WTC11 (cell line): ENCODE measurements at regions not wholly inside any gene's neighbourhood (a gene's known extent, or its start where the extent isn't known, plus 50 kb on each side); places are given as distances from the start of the nearest gene placed in this dataset.

Source experiments
- ELF4 ChIP-seq: sonication (generic); formaldehyde crosslinking; IDR thresholded peaks from 2 replicates; pipeline ENCODE4 v1.8.1; 2022; ENCODE audit warnings: low read depth, mild to moderate bottlenecking, moderate library complexity, missing genetic modification reagents
- FOXK1 ChIP-seq: sonication (generic); formaldehyde crosslinking; IDR thresholded peaks from 2 replicates; pipeline ENCODE4 v1.8.0; 2022; ENCODE audit warnings: mild to moderate bottlenecking, moderate library complexity, missing genetic modification reagents
- FOXP4 ChIP-seq: sonication (generic); formaldehyde crosslinking; IDR thresholded peaks from 2 replicates; pipeline ENCODE4 v1.8.0; 2022; ENCODE audit warnings: mild to moderate bottlenecking, missing genetic modification reagents
- NFYB ChIP-seq: sonication (generic); formaldehyde crosslinking; conservative IDR thresholded peaks from 2 replicates; pipeline ENCODE4 v1.8.0; 2022; ENCODE audit warnings: low read depth, missing genetic modification reagents
- SMAD3 ChIP-seq: sonication (generic); formaldehyde crosslinking; IDR thresholded peaks from 2 replicates; pipeline ENCODE4 v1.8.0; 2022; ENCODE audit warnings: missing genetic modification reagents, mild to moderate bottlenecking, borderline replicate concordance
- STAT6 ChIP-seq: sonication (generic); formaldehyde crosslinking; conservative IDR thresholded peaks from 2 replicates; pipeline ENCODE4 v1.8.1; 2023; ENCODE audit warnings: mild to moderate bottlenecking, low read depth, missing genetic modification reagents, moderate library complexity
- ZNF138 ChIP-seq: sonication (generic); formaldehyde crosslinking; conservative IDR thresholded peaks from 2 replicates; pipeline ENCODE4 v1.8.1; 2022; ENCODE audit warnings: mild to moderate bottlenecking, moderate library complexity, missing genetic modification reagents
- ZNF396 ChIP-seq: fragments of 250-450 bp; sonication (Bioruptor Pico); IDR thresholded peaks from 2 replicates; pipeline ENCODE4 v1.8.0; 2021; ENCODE audit warnings: mild to moderate bottlenecking, moderate library complexity, borderline replicate concordance
- TF ChIP-seq, protein P1 (sequence below): sonication (generic); formaldehyde crosslinking; IDR thresholded peaks from 2 replicates; pipeline ENCODE4 v1.8.1; 2022; ENCODE audit warnings: low read depth, missing genetic modification reagents, borderline replicate concordance
- TF ChIP-seq, protein P2 (sequence below): fragments of 200-600 bp; IDR thresholded peaks from 2 replicates; pipeline ENCODE4 v1.8.0; 2022; ENCODE audit warnings: antibody characterized with exemption
- TF ChIP-seq, protein P3 (sequence below): sonication (generic); formaldehyde crosslinking; IDR thresholded peaks from 2 replicates; pipeline ENCODE4 v1.8.0; 2022; ENCODE audit warnings: mild to moderate bottlenecking, missing genetic modification reagents
- TF ChIP-seq, protein P4 (sequence below): sonication (generic); formaldehyde crosslinking; IDR thresholded peaks from 2 replicates; pipeline ENCODE4 v1.8.0; 2022; ENCODE audit warnings: mild to moderate bottlenecking, missing genetic modification reagents
- TF ChIP-seq, protein P5 (sequence below): sonication (generic); formaldehyde crosslinking; IDR thresholded peaks from 2 replicates; pipeline ENCODE4 v1.8.1; 2023; ENCODE audit warnings: mild to moderate bottlenecking, missing genetic modification reagents, moderate library complexity

DNA sequence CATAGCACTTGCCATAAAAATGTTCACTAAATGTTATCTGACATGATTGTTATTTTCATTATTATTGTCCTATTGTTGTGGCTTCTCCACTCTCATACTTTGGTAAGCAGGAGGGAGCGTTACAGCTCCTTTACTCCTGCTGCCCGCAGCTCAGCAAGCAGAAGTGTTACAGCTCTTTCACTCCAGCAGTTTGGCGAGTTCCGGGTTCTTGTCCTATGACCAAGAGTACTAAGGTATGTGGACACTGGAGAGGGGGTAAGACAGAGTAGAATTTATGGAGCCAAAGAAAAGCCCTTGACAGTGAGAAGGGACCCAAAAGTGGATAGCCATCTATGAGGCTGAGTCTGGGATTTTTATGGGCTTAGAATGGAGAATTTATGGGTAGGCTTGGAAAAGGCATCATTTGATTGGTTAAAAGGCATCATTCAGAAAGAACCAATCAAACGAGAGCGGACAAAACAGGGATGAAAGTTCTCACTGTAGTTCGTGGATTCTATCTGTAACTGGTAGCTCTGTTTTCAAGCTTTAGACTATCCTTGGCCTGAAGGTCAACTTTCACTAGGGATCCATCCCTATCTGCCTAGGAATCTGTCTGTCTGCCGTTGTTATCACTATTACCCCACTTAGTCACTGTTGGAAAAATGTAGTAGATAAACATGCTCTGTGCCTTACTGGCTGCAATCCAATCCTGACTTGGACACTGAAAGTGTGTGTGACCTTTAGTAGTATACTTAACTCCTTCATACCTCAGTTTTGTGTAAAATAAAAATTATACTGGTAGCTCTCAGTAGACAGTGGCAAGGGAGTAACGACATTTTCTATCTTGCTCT is 545.6 kb upstream of the LCORL start:
- TF ChIP-seq, protein P1, sequence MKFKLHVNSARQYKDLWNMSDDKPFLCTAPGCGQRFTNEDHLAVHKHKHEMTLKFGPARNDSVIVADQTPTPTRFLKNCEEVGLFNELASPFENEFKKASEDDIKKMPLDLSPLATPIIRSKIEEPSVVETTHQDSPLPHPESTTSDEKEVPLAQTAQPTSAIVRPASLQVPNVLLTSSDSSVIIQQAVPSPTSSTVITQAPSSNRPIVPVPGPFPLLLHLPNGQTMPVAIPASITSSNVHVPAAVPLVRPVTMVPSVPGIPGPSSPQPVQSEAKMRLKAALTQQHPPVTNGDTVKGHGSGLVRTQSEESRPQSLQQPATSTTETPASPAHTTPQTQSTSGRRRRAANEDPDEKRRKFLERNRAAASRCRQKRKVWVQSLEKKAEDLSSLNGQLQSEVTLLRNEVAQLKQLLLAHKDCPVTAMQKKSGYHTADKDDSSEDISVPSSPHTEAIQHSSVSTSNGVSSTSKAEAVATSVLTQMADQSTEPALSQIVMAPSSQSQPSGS (CRISPR knock-in tag): no peak
- TF ChIP-seq ELF4: no peak
- TF ChIP-seq FOXP4 (CRISPR knock-in tag): no peak
- TF ChIP-seq, protein P2, sequence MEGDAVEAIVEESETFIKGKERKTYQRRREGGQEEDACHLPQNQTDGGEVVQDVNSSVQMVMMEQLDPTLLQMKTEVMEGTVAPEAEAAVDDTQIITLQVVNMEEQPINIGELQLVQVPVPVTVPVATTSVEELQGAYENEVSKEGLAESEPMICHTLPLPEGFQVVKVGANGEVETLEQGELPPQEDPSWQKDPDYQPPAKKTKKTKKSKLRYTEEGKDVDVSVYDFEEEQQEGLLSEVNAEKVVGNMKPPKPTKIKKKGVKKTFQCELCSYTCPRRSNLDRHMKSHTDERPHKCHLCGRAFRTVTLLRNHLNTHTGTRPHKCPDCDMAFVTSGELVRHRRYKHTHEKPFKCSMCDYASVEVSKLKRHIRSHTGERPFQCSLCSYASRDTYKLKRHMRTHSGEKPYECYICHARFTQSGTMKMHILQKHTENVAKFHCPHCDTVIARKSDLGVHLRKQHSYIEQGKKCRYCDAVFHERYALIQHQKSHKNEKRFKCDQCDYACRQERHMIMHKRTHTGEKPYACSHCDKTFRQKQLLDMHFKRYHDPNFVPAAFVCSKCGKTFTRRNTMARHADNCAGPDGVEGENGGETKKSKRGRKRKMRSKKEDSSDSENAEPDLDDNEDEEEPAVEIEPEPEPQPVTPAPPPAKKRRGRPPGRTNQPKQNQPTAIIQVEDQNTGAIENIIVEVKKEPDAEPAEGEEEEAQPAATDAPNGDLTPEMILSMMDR: no peak
- no peak for TF ChIP-seq STAT6 (CRISPR knock-in tag)
- no peak for TF ChIP-seq ZNF138 (CRISPR knock-in tag)
- TF ChIP-seq, protein P3, sequence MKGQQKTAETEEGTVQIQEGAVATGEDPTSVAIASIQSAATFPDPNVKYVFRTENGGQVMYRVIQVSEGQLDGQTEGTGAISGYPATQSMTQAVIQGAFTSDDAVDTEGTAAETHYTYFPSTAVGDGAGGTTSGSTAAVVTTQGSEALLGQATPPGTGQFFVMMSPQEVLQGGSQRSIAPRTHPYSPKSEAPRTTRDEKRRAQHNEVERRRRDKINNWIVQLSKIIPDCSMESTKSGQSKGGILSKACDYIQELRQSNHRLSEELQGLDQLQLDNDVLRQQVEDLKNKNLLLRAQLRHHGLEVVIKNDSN (CRISPR knock-in tag): no peak
- TF ChIP-seq NFYB (CRISPR knock-in tag): no peak
- no peak for TF ChIP-seq SMAD3 (CRISPR knock-in tag)
- no peak for TF ChIP-seq ZNF396 (CRISPR knock-in tag)
- no peak for TF ChIP-seq FOXK1
- TF ChIP-seq, protein P4, sequence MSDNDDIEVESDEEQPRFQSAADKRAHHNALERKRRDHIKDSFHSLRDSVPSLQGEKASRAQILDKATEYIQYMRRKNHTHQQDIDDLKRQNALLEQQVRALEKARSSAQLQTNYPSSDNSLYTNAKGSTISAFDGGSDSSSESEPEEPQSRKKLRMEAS (CRISPR knock-in tag): no peak
- TF ChIP-seq, protein P5, sequence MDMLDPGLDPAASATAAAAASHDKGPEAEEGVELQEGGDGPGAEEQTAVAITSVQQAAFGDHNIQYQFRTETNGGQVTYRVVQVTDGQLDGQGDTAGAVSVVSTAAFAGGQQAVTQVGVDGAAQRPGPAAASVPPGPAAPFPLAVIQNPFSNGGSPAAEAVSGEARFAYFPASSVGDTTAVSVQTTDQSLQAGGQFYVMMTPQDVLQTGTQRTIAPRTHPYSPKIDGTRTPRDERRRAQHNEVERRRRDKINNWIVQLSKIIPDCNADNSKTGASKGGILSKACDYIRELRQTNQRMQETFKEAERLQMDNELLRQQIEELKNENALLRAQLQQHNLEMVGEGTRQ (CRISPR knock-in tag): no peak
